CD14-positive monocyte (primary cell): ENCODE measurements at regions not wholly inside any gene's neighbourhood (a gene's known extent, or its start where the extent isn't known, plus 50 kb on each side); places are given as distances from the start of the nearest gene placed in this dataset.

Experiments used
- DNase-seq, 3 donors: peaks; one replicate each; pipeline ENCODE4 v3.0.0-alpha.2; 2011 to 2022
- H2AFZ ChIP-seq: 2 replicates; pipeline ENCODE4 v1.6.0; 2012; ENCODE audit warnings: mild to moderate bottlenecking, low read depth, low read length, inconsistent platforms; ENCODE audit not compliant: insufficient read depth, poor library complexity, severe bottlenecking
- H3K27ac ChIP-seq, 2 donors: 1 replicate in 1 of 2; 2 replicates in 1 of 2; pipeline ENCODE4 v1.5.1; 2012 to 2013; ENCODE audit warnings: low read length in 2 of 2, control low read depth in 1 of 2, inconsistent platforms in 1 of 2, low read depth in 1 of 2, mild to moderate bottlenecking in 1 of 2
- H3K27me3 ChIP-seq, 2 donors: one replicate each; pipeline versions ENCODE4 v1.6.0 to v1.6.1; 2011 to 2013; ENCODE audit warnings: low read length in 2 of 2; ENCODE audit not compliant: control insufficient read depth in 2 of 2, insufficient read depth in 2 of 2
- H3K36me3 ChIP-seq, 2 donors: replicated peaks in 1 of 2; 1 replicate in 1 of 2; 2 replicates in 1 of 2; pipeline versions ENCODE4 v1.5.1 to v1.6.1; 2012 to 2013; ENCODE audit warnings: low read length in 2 of 2, control low read depth in 1 of 2, inconsistent platforms in 1 of 2, mild to moderate bottlenecking in 1 of 2; ENCODE audit not compliant: insufficient read depth in 2 of 2, control insufficient read depth in 1 of 2
- H3K4me1 ChIP-seq, 2 donors: 1 replicate in 1 of 2; 2 replicates in 1 of 2; pipeline versions ENCODE4 v1.5.1 to v1.6.1; 2012 to 2013; ENCODE audit warnings: low read length in 2 of 2, control low read depth in 1 of 2, inconsistent platforms in 1 of 2, mild to moderate bottlenecking in 1 of 2, moderate library complexity in 1 of 2; ENCODE audit not compliant: insufficient read depth in 2 of 2, control insufficient read depth in 1 of 2
- H3K4me2 ChIP-seq: replicated peaks from 2 replicates; pipeline ENCODE3; 2012; ENCODE audit warnings: low read length, moderate library complexity, mild to moderate bottlenecking; ENCODE audit not compliant: poor library complexity, severe bottlenecking; ENCODE audit errors: extremely low read depth
- H3K4me3 ChIP-seq, 3 experiments: fragments of 200-600 bp in 1 of 3; sonication (generic) in 1 of 3; replicated peaks in 1 of 3; 1 replicate in 2 of 3; 2 replicates in 1 of 3; pipeline ENCODE4 v1.5.1; 2011 to 2013; ENCODE audit warnings: low read length in 3 of 3, mild to moderate bottlenecking in 3 of 3, control low read depth in 2 of 3, low read depth in 2 of 3, inconsistent platforms in 1 of 3, moderate library complexity in 1 of 3
- H3K79me2 ChIP-seq: 2 replicates; pipeline ENCODE4 v1.6.0; 2012; ENCODE audit warnings: mild to moderate bottlenecking, control low read depth, inconsistent platforms, low read length, moderate library complexity; ENCODE audit not compliant: insufficient read depth
- H3K9ac ChIP-seq: 2 replicates; pipeline ENCODE4 v1.6.0; 2017; ENCODE audit warnings: low read length, mild to moderate bottlenecking; ENCODE audit not compliant: insufficient read depth, poor library complexity, severe bottlenecking
- H3K9me3 ChIP-seq, 2 donors: replicated peaks in 1 of 2; 1 replicate in 1 of 2; 2 replicates in 1 of 2; pipeline versions ENCODE4 v1.5.1 to v1.6.1; 2012 to 2013; ENCODE audit warnings: low read length in 2 of 2, control low read depth in 1 of 2; ENCODE audit not compliant: control insufficient read depth in 1 of 2, insufficient read depth in 1 of 2
- H4K20me1 ChIP-seq: 2 replicates; pipeline ENCODE4 v1.6.0; 2012; ENCODE audit warnings: mild to moderate bottlenecking, low read length, control low read depth, moderate library complexity; ENCODE audit not compliant: insufficient read depth
- H3K27ac Mint-ChIP-seq, 7 donors: one replicate each; pipeline ENCODE4 v1.8.0; 2020; ENCODE audit warnings: mild to moderate bottlenecking in 7 of 7, mixed read lengths in 7 of 7, moderate library complexity in 6 of 7, inconsistent platforms in 2 of 7
- H3K27me3 Mint-ChIP-seq, 3 donors: one replicate each; pipeline ENCODE4 v1.8.0; 2021 to 2022; ENCODE audit warnings: low read depth in 3 of 3, mild to moderate bottlenecking in 3 of 3, mixed read lengths in 3 of 3, moderate library complexity in 3 of 3, inconsistent platforms in 1 of 3
- H3K36me3 Mint-ChIP-seq, 2 donors: one replicate each; pipeline ENCODE4 v1.8.0; 2020; ENCODE audit warnings: mixed read lengths in 2 of 2, inconsistent platforms in 1 of 2, mild to moderate bottlenecking in 1 of 2
- H3K4me1 Mint-ChIP-seq: one replicate; pipeline ENCODE4 v1.8.0; 2020; ENCODE audit warnings: mild to moderate bottlenecking, mixed read lengths
- H3K4me3 Mint-ChIP-seq, 2 donors: one replicate each; pipeline ENCODE4 v1.8.0; 2020; ENCODE audit warnings: mild to moderate bottlenecking in 2 of 2, mixed read lengths in 2 of 2, moderate library complexity in 1 of 2
- H3K9me3 Mint-ChIP-seq, 7 donors: one replicate each; pipeline ENCODE4 v1.8.0; 2020 to 2022; ENCODE audit warnings: mixed read lengths in 7 of 7, mild to moderate bottlenecking in 6 of 7, moderate library complexity in 6 of 7, inconsistent platforms in 2 of 7
- CTCF ChIP-seq: fragments of 200-600 bp; IDR thresholded peaks from one replicate; pipeline ENCODE4 v1.8.0; 2022; ENCODE audit warnings: antibody characterized with exemption, mild to moderate bottlenecking
- WGBS: methylation state at CpG from one replicate; pipeline ENCODE4 v1.1.5; 2013; ENCODE audit warnings: missing lambda C conversion rate; ENCODE audit not compliant: insufficient coverage; 5-methylcytosine and 5-hydroxymethylcytosine counted together
- intact Hi-C, 2 donors: fragments of 100-400 bp; cut with micrococcal nuclease; formaldehyde crosslinking; loops; one replicate each; pipeline versions ENCODE4 v1.15.0 to v1.15.1; 2023

- no CpG with 5 or more reads among the region's 2 CpGs for WGBS
- Mint-ChIP-seq H3K27ac (no peak overlapping the region), H3K4me1 (no peaks in the 10 kb centered on the region), H3K9me3 (peaks cover 0 to 3% (median 0%) of the 10 kb centered on the region in 7 donors), H3K27me3 (no peaks in the 10 kb centered on the region), H3K4me3 (no peak overlapping the region), H3K36me3 (no peaks in the 10 kb centered on the region)
- Histone ChIP-seq H3K27me3 (no peaks in the 10 kb centered on the region), H2AFZ (no peak overlapping the region), H3K36me3 (no peaks in the 10 kb centered on the region), H3K9ac (no peak overlapping the region), H4K20me1 (no peaks in the 10 kb centered on the region), H3K27ac (no peak overlapping the region), H3K4me1 (no peaks in the 10 kb centered on the region), H3K4me3 (no peak overlapping the region), H3K79me2 (no peaks in the 10 kb centered on the region), H3K4me2 (no peak overlapping the region), H3K9me3 (no peaks in the 10 kb centered on the region)
- no peak for TF ChIP-seq CTCF
- intact Hi-C loops, result no loop called here
- DNase-seq, result no peak
These were observed 347.6 kb upstream of the VRK2 start for GRCh38 chr2:57698935-57699449.

DNA sequence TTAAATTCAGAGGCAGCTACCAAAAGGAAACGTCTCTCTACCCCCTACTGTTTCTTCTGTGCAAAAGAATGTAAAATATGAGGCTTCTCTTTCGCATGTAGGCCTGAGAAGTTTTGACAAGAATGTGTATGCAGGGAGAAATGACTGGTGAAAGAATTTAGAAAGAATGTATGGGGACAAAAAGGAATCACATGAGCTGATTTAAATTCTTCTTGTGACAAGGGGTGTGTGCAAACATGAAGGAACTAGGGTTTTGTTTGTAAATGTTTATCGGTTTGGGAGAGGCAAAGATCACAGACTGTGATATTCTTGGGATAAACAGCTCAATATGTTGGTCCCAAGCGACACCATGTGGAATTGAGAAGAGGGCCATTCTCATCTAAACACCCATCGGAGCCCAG is 345.2 kb upstream of the VRK2 start:
- Mint-ChIP-seq H3K27ac (no peak overlapping the region), H3K4me1 (no peaks in the 10 kb centered on the region), H3K4me3 (no peak overlapping the region), H3K9me3 (peaks cover 0 to 4% (median 2%) of the 10 kb centered on the region in 7 donors), H3K36me3 (no peaks in the 10 kb centered on the region), H3K27me3 (no peaks in the 10 kb centered on the region)
- H2AFZ ChIP-seq, result no peak overlapping the region
- DNase-seq, result no peak
- no peak overlapping the region for H3K27ac ChIP-seq
- H3K79me2 ChIP-seq, result no peaks in the 10 kb centered on the region
- H3K4me1 ChIP-seq, result no peaks in the 10 kb centered on the region
- WGBS, result 100% methylated on average over 1 of the region's 5 CpGs
- no peaks in the 10 kb centered on the region for H3K9me3 ChIP-seq
- no peak overlapping the region for H3K4me2 ChIP-seq
- H3K36me3 ChIP-seq, result no peaks in the 10 kb centered on the region
- no peaks in the 10 kb centered on the region for H3K27me3 ChIP-seq
- intact Hi-C loops, result no loop called here
- H3K4me3 ChIP-seq, result no peak overlapping the region
- H3K9ac ChIP-seq, result no peak overlapping the region
- TF ChIP-seq CTCF, result no peak
- H4K20me1 ChIP-seq, result no peaks in the 10 kb centered on the region
